Heart right ventricle (tissue), 16 donors: ENCODE measurements at regions not wholly inside any gene's neighbourhood (a gene's known extent, or its start where the extent isn't known, plus 50 kb on each side); places are given as distances from the start of the nearest gene placed in this dataset.

Experiments used
- ATAC-seq, 8 donors: fragments of 200-7000 bp; cut with Tn5 transposase; one replicate each; pipeline ENCODE4 v1.9.1; 2020; ENCODE audit warnings: mild to moderate bottlenecking in 8 of 8, moderate library complexity in 8 of 8, moderate number of reproducible peaks in 1 of 8
- DNase-seq, 2 donors: peaks; one replicate each; pipeline ENCODE4 v3.0.0-alpha.2; 2020
- H3K27ac ChIP-seq, 10 donors: fragments of 200-600 bp; sonication (generic) in 2 of 10; one replicate each; pipeline versions ENCODE4 v1.5.0 to v1.8.0; 2020 to 2022; ENCODE audit warnings: mild to moderate bottlenecking in 3 of 10
- H3K27me3 ChIP-seq, 7 donors: fragments of 200-600 bp; one replicate each; pipeline ENCODE4 v1.8.0; 2021 to 2022; ENCODE audit warnings: mild to moderate bottlenecking in 2 of 7
- H3K36me3 ChIP-seq, 9 donors: fragments of 200-600 bp; sonication (generic) in 1 of 9; one replicate each; pipeline versions ENCODE4 v1.5.0 to v1.8.0; 2020 to 2022; ENCODE audit warnings: mild to moderate bottlenecking in 2 of 9
- H3K4me1 ChIP-seq, 9 donors: fragments of 200-600 bp; sonication (generic) in 1 of 9; one replicate each; pipeline versions ENCODE4 v1.5.0 to v1.8.0; 2020 to 2022; ENCODE audit warnings: mild to moderate bottlenecking in 4 of 9
- H3K4me3 ChIP-seq, 10 donors: fragments of 200-600 bp; sonication (generic) in 2 of 10; one replicate each; pipeline versions ENCODE4 v1.5.0 to v1.8.0; 2020 to 2022; ENCODE audit warnings: mild to moderate bottlenecking in 7 of 10, moderate library complexity in 2 of 10
- H3K9me3 ChIP-seq, 11 donors: fragments of 200-600 bp in 10 of 11; sonication (generic) in 2 of 11; one replicate each; pipeline versions ENCODE4 v1.5.0 to v1.8.0; 2013 to 2022; ENCODE audit warnings: mild to moderate bottlenecking in 2 of 11, control low read depth in 1 of 11, moderate library complexity in 1 of 11
- WGBS, 2 donors: extraction: QIAGEN DNeasy Blood & Tissue Kit; methylation state at CpG; one replicate each; pipeline ENCODE4 v1.1.7; 2013; ENCODE audit warnings: inconsistent platforms in 1 of 2; 5-methylcytosine and 5-hydroxymethylcytosine counted together
- intact Hi-C, 10 donors: fragments of 100-400 bp; cut with DNase I; formaldehyde crosslinking; loops; one replicate each; pipeline versions ENCODE4 v1.11.1 to v1.14.2; 2022
- TF ChIP-seq, protein P1 (sequence below), 9 donors: fragments of 200-600 bp; sonication (generic) in 2 of 9; IDR thresholded peaks; one replicate each; pipeline versions ENCODE4 v1.5.0 to v1.8.0; 2021 to 2022; ENCODE audit warnings: antibody characterized with exemption in 9 of 9, mild to moderate bottlenecking in 5 of 9, moderate library complexity in 1 of 9
- donor health status: Arrhythmogenic right ventricular cardiomyopathy.
- donor health status: ischemic (EF 13 %, LVEDD 7.1; RV severe dilation, severe dysfunction).
- donor health status: healthy with polysubstance abuse.
- donor health status: DM: no; HTN: yes; CAD: no.
- donor health status: DM: no; HTN: no; CAD: no.
- donor health status: ischemic (EF 25% LVEDD 6.9; RV normal size, moderate dysfunction).
- donor health status: ischemic (EF 25% LVEDD 5.7; RV mildly dilated, moderate dysfunction).
- donor health status: healthy.
- donor health status: DM: yes; HTN: yes; CAD: no.
- donor health status: Ischemic cardiomyopathy.
- donor health status: ischemic (EF 35%, LVEDD 5.7; RV mildly dilated, moderate dysfunction).
- donor health status: nonischemic (EF 11% LVEDD 7.7; RV severe dilation, severe dysfunction).
- donor health status: DM: yes; HTN: yes; CAD: no.
- donor health status: PGD.
- donor health status: ischemic (EF 29% LVEDD 5.4; RV normal size, mild dysfunction).
- donor health status: nonischemic (EF 23%, LVEDD 6.1; RV moderate dilation, normal function).

- WGBS, 2 donors = 87 to 89% methylated on average over 6 of the region's 6 CpGs
- Histone ChIP-seq H3K27ac (no peak overlapping the region), H3K27me3 (peaks cover 0 to 3% (median 0%) of the 10 kb centered on the region in 7 donors), H3K9me3 (peaks cover 0 to 7% (median 4%) of the 10 kb centered on the region in 11 donors), H3K4me3 (no peak overlapping the region), H3K4me1 (no peaks in the 10 kb centered on the region), H3K36me3 (no peaks in the 10 kb centered on the region)
- intact Hi-C loops = no loop called here
- DNase-seq (no peak), ATAC-seq (no peak)
- TF ChIP-seq, protein P1, sequence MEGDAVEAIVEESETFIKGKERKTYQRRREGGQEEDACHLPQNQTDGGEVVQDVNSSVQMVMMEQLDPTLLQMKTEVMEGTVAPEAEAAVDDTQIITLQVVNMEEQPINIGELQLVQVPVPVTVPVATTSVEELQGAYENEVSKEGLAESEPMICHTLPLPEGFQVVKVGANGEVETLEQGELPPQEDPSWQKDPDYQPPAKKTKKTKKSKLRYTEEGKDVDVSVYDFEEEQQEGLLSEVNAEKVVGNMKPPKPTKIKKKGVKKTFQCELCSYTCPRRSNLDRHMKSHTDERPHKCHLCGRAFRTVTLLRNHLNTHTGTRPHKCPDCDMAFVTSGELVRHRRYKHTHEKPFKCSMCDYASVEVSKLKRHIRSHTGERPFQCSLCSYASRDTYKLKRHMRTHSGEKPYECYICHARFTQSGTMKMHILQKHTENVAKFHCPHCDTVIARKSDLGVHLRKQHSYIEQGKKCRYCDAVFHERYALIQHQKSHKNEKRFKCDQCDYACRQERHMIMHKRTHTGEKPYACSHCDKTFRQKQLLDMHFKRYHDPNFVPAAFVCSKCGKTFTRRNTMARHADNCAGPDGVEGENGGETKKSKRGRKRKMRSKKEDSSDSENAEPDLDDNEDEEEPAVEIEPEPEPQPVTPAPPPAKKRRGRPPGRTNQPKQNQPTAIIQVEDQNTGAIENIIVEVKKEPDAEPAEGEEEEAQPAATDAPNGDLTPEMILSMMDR (IDR thresholded peaks at IDR 0.05) = no peak
Measured at GRCh38 chr9:113705306-113705927, 170.7 kb upstream of the ZNF618 start.

GRCh38 chr9:113705928-113706519 lies 170.1 kb upstream of the ZNF618 start:
- Histone ChIP-seq H3K4me1 (no peaks in the 10 kb centered on the region), H3K27ac (no peak overlapping the region), H3K4me3 (no peak overlapping the region), H3K9me3 (peaks cover 0 to 7% (median 0%) of the 10 kb centered on the region in 11 donors), H3K36me3 (no peaks in the 10 kb centered on the region), H3K27me3 (peaks cover 0 to 3% (median 0%) of the 10 kb centered on the region in 7 donors)
- TF ChIP-seq, protein P1 (IDR thresholded peaks at IDR 0.05) = no peak
- DNase-seq = no peak
- intact Hi-C loops = no loop called here
- ATAC-seq = no peak
- 65 to 75% methylated on average over 2 of the region's 2 CpGs for WGBS, 2 donors

DNA sequence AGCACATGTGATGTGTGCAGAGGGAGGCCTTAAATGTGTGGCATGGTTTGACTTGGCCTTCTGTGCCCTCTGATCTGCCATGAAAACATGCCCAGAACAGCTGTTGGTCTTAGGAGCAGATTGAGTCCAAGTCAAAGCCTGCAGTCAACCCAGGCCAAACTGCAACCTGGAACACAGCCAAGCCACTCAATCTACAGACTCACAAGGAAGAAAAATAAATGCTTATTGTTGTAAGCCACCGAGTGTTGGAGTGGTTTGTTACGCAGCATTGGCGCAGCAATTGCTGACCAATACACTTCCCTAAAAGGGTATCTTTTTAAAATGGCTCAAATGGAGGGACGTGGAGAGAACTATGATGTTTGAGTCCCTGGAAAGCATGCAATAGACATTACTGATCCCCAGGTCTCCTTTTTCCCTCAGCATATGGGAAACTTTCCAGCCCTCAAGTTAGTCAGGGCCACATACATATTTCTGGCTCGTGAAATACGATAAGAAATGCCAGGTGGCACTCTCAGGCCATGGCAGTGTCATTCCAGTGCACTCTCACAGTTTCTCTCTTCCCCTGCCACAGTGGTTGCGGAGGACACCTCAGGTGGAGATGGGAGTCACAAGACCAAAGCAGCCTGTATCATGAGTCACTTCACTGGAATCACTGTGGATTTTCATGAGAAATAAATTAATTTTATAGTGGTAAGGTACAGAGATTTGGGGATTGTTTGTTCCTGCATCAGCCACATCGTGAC lies 168.0 kb upstream of the ZNF618 start:
- 84% methylated on average over 8 of the region's 8 CpGs for WGBS, 2 donors
- peaks cover 0 to 4% (median 0%) of the 10 kb centered on the region in 9 donors for H3K4me1 ChIP-seq
- no peak overlapping the region for H3K4me3 ChIP-seq
- H3K36me3 ChIP-seq = no peaks in the 10 kb centered on the region
- no peak overlapping the region for H3K27ac ChIP-seq
- ATAC-seq = no peak
- no peak for DNase-seq
- intact Hi-C loops = no loop called here
- H3K27me3 ChIP-seq = no peaks in the 10 kb centered on the region
- peaks cover 0 to 7% (median 0%) of the 10 kb centered on the region in 11 donors for H3K9me3 ChIP-seq
- TF ChIP-seq, protein P1 (IDR thresholded peaks at IDR 0.05) = no peak

DNA sequence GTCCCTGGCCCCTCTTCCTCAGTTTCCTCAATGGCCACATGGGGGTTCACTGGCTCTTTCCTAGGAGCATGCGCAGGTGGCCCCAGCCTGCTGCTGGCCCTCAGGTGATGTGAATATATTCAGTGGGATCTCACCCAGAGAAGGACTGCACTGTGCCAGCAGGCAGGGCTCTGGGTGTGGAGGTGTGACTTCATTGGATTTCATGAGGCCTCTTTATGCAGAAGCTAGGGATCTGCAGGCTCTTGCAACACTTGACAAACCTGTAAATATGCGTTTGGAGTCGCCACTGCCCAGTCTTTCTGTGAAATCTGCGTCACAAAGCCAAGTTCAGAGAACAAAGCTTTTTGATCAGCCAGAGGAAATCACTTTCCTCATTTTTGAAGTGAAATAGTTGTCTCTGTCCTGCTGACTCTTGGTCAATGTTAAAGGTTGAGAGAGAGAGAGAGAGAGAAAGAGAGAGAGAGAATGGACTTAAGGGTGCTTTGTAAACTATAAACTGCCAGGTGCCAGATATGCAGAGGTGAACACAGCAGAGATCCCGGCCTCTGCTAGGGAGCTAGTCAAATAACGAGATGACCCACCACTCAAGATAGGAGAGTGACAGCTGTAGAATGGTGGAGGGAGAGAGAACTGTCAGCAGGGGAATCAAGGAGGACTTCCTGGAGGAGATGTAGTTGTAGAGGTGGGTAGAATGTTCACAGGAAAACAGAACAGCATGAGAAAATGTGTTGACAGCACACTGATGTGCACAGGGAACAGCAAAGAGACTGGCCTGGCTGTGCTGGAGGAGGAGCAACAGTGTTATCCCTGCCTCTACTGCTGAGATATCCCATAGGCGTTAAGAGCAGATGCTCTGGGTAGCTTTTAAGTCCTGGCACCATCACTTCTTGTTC lies 167.0 kb upstream of the ZNF618 start:
- no peaks in the 10 kb centered on the region for H3K36me3 ChIP-seq
- peaks cover 0 to 7% (median 0%) of the 10 kb centered on the region in 11 donors for H3K9me3 ChIP-seq
- peaks cover 0 to 4% (median 0%) of the 10 kb centered on the region in 9 donors for H3K4me1 ChIP-seq
- H3K27me3 ChIP-seq = no peaks in the 10 kb centered on the region
- 62 to 70% methylated on average over 7 of the region's 7 CpGs for WGBS, 2 donors
- H3K27ac ChIP-seq = no peak overlapping the region
- ATAC-seq (no peak), DNase-seq (no peak)
- H3K4me3 ChIP-seq = no peak overlapping the region
- TF ChIP-seq, protein P1 (IDR thresholded peaks at IDR 0.05) = no peak
- intact Hi-C loops = no loop called here
